ENCODE measurements at regions not wholly inside any gene's neighbourhood (a gene's known extent, or its start where the extent isn't known, plus 50 kb on each side); places are given as distances from the start of the nearest gene placed in this dataset.

DNA sequence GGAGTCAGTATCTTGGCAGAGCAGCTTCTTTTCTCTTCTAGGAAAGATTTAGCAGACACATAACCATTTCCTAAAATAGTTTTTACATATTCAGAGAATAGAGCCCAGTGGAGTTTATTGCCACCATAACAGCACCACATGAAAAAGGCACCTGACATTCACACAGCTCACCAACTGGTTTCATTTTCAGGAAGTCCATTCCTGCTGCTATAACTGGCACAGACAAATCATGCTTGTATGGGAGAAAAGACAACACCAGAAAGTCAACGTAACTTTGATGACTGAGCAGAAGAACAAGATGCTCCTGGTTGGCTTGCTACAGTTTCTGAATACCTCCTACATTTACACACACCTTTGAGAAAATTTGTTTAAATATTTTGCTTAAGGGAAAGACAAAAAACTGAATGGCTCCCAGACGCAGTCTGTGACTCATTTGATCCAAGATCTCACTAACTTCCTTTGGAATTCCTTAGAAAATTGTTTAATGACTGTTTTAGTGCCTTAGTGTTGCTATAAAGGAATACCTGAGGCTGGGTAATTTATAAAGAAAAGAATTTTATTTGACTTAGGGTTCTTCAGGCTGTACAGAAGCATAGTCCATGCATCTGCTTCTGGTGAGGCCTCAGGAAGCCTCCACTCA, 1380.6 kb downstream of the CDH8 start:
- no peak for TF ChIP-seq POLR2A (IDR thresholded peaks at IDR 0.05)
- TF ChIP-seq, protein P1, sequence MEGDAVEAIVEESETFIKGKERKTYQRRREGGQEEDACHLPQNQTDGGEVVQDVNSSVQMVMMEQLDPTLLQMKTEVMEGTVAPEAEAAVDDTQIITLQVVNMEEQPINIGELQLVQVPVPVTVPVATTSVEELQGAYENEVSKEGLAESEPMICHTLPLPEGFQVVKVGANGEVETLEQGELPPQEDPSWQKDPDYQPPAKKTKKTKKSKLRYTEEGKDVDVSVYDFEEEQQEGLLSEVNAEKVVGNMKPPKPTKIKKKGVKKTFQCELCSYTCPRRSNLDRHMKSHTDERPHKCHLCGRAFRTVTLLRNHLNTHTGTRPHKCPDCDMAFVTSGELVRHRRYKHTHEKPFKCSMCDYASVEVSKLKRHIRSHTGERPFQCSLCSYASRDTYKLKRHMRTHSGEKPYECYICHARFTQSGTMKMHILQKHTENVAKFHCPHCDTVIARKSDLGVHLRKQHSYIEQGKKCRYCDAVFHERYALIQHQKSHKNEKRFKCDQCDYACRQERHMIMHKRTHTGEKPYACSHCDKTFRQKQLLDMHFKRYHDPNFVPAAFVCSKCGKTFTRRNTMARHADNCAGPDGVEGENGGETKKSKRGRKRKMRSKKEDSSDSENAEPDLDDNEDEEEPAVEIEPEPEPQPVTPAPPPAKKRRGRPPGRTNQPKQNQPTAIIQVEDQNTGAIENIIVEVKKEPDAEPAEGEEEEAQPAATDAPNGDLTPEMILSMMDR (IDR thresholded peaks at IDR 0.05), result no peak
